HEK293 (cell line): ENCODE measurements at regions not wholly inside any gene's neighbourhood (a gene's known extent, or its start where the extent isn't known, plus 50 kb on each side); places are given as distances from the start of the nearest gene placed in this dataset.

Source experiments
- CTCF ChIA-PET: fragments of 350-600 bp; formaldehyde crosslinking; extraction: SDS; loops from one replicate; lab custom pipeline; 2021; ENCODE audit warnings: antibody characterized with exemption; lab: Yijun Ruan, JAX
- POLR2A ChIA-PET: fragments of 300-600 bp; formaldehyde crosslinking; extraction: SDS; loops from one replicate; lab custom pipeline; 2020; ENCODE audit warnings: antibody characterized with exemption, inconsistent platforms; lab: Yijun Ruan, JAX
- H3K27ac ChIP-seq: fragments of 200-500 bp; sonication (Bioruptor generic); 2 replicates; pipeline ENCODE4 v1.5.1; 2014; ENCODE audit warnings: low read depth, low read length, control low read depth, inconsistent platforms; ENCODE audit errors: extremely low read depth
- H3K36me3 ChIP-seq, 2 experiments: fragments of 200-500 bp in 1 of 2; sonication (Bioruptor generic) in 1 of 2; 1 replicate in 1 of 2; 2 replicates in 1 of 2; pipeline ENCODE4 v1.5.1; 2014 to 2017; ENCODE audit warnings: inconsistent platforms in 2 of 2, low read length in 2 of 2; ENCODE audit not compliant: control insufficient read depth in 2 of 2, insufficient read depth in 1 of 2
- H3K4me1 ChIP-seq: fragments of 200-500 bp; sonication (Bioruptor generic); 2 replicates; pipeline ENCODE4 v1.5.1; 2014; ENCODE audit warnings: mild to moderate bottlenecking, low read length, inconsistent platforms; ENCODE audit not compliant: control insufficient read depth, insufficient read depth
- H3K4me3 ChIP-seq: 2 replicates; pipeline ENCODE4 v1.5.1; 2011; ENCODE audit warnings: low read depth, mild to moderate bottlenecking, control low read depth, low read length, moderate library complexity
- H3K9me3 ChIP-seq: fragments of 200-500 bp; sonication (Bioruptor generic); 2 replicates; pipeline ENCODE4 v1.5.1; 2014; ENCODE audit warnings: low read depth, low read length, inconsistent platforms; ENCODE audit not compliant: control insufficient read depth, insufficient read depth
- EGR2 ChIP-seq: fragments of 450-650 bp; formaldehyde crosslinking; IDR thresholded peaks from 2 replicates; pipeline ENCODE4 v1.5.1; 2016; ENCODE audit warnings: low read depth, missing biosample characterization, missing genetic modification characterization
- GLI4 ChIP-seq: fragments of 450-650 bp; formaldehyde crosslinking; IDR thresholded peaks from 2 replicates; pipeline ENCODE4 v1.5.1; 2016; ENCODE audit warnings: missing biosample characterization, missing genetic modification characterization
- KLF1 ChIP-seq: fragments of 450-650 bp; formaldehyde crosslinking; IDR thresholded peaks from 2 replicates; pipeline ENCODE4 v1.5.1; 2016; ENCODE audit warnings: missing biosample characterization, missing genetic modification characterization
- MYNN ChIP-seq: fragments of 450-650 bp; formaldehyde crosslinking; IDR thresholded peaks from 2 replicates; pipeline ENCODE4 v1.5.1; 2016; ENCODE audit warnings: missing biosample characterization, missing genetic modification characterization, borderline replicate concordance
- ZBTB20 ChIP-seq: fragments of 450-650 bp; formaldehyde crosslinking; IDR thresholded peaks from 2 replicates; pipeline ENCODE4 v1.5.1; 2016; ENCODE audit warnings: missing biosample characterization, missing genetic modification characterization
- ZBTB48 ChIP-seq: fragments of 450-650 bp; formaldehyde crosslinking; IDR thresholded peaks from 2 replicates; pipeline ENCODE4 v1.5.1; 2016; ENCODE audit warnings: missing biosample characterization, missing genetic modification characterization
- ZEB2 ChIP-seq: fragments of 450-650 bp; formaldehyde crosslinking; IDR thresholded peaks from 2 replicates; pipeline ENCODE4 v1.5.1; 2016; ENCODE audit warnings: missing biosample characterization, missing genetic modification characterization
- ZNF155 ChIP-seq: fragments of 450-650 bp; formaldehyde crosslinking; IDR thresholded peaks from 2 replicates; pipeline ENCODE4 v1.5.1; 2016; ENCODE audit warnings: missing biosample characterization, missing genetic modification characterization
- ZNF18 ChIP-seq: fragments of 450-650 bp; formaldehyde crosslinking; IDR thresholded peaks from 2 replicates; pipeline ENCODE4 v1.5.1; 2016; ENCODE audit warnings: missing biosample characterization, missing genetic modification characterization
- ZNF24 ChIP-seq: fragments of 450-650 bp; formaldehyde crosslinking; IDR thresholded peaks from 2 replicates; pipeline ENCODE4 v1.5.1; 2016; ENCODE audit warnings: missing biosample characterization, missing genetic modification characterization
- ZNF423 ChIP-seq: fragments of 450-650 bp; formaldehyde crosslinking; IDR thresholded peaks from 2 replicates; pipeline ENCODE4 v1.5.1; 2016; ENCODE audit warnings: missing biosample characterization, missing genetic modification characterization
- ZNF521 ChIP-seq: fragments of 450-650 bp; formaldehyde crosslinking; IDR thresholded peaks from 2 replicates; pipeline ENCODE4 v1.5.1; 2017; ENCODE audit warnings: missing biosample characterization, mild to moderate bottlenecking, missing genetic modification characterization
- ZNF571 ChIP-seq: fragments of 450-650 bp; formaldehyde crosslinking; IDR thresholded peaks from 2 replicates; pipeline ENCODE4 v1.5.0; 2017; ENCODE audit warnings: missing biosample characterization, missing genetic modification characterization
- ZNF585B ChIP-seq: fragments of 450-650 bp; formaldehyde crosslinking; IDR thresholded peaks from 2 replicates; pipeline ENCODE4 v1.5.1; 2016; ENCODE audit warnings: missing biosample characterization, missing genetic modification characterization
- ZNF677 ChIP-seq: fragments of 450-650 bp; IDR thresholded peaks from 2 replicates; pipeline ENCODE4 v1.5.0; 2018; ENCODE audit warnings: missing biosample characterization, mild to moderate bottlenecking, missing genetic modification characterization, moderate library complexity
- ZNF707 ChIP-seq: fragments of 450-650 bp; formaldehyde crosslinking; IDR thresholded peaks from 2 replicates; pipeline ENCODE4 v1.5.1; 2016; ENCODE audit warnings: missing biosample characterization, missing genetic modification characterization
- ZSCAN16 ChIP-seq: fragments of 450-650 bp; formaldehyde crosslinking; IDR thresholded peaks from 2 replicates; pipeline ENCODE4 v1.5.1; 2016; ENCODE audit warnings: missing biosample characterization, missing genetic modification characterization
- ZSCAN4 ChIP-seq: fragments of 450-650 bp; formaldehyde crosslinking; IDR thresholded peaks from 2 replicates; pipeline ENCODE4 v1.5.1; 2017; ENCODE audit warnings: missing biosample characterization, missing genetic modification characterization
- TF ChIP-seq, protein P1 (sequence below): fragments of 450-650 bp; formaldehyde crosslinking; IDR thresholded peaks from 2 replicates; pipeline ENCODE4 v1.5.0; 2017; ENCODE audit warnings: missing biosample characterization, missing genetic modification characterization, borderline replicate concordance
- TF ChIP-seq, protein P2 (sequence below): fragments of 450-650 bp; formaldehyde crosslinking; IDR thresholded peaks from 2 replicates; pipeline ENCODE4 v1.5.1; 2017; ENCODE audit warnings: missing biosample characterization, missing genetic modification characterization
- TF ChIP-seq, protein P3 (sequence below): fragments of 450-650 bp; formaldehyde crosslinking; IDR thresholded peaks from 2 replicates; pipeline ENCODE4 v1.5.1; 2016; ENCODE audit warnings: missing biosample characterization, missing genetic modification characterization
- TF ChIP-seq, protein P4 (sequence below): fragments of 450-650 bp; formaldehyde crosslinking; IDR thresholded peaks from 2 replicates; pipeline ENCODE4 v1.5.1; 2016; ENCODE audit warnings: missing biosample characterization, missing genetic modification characterization
- TF ChIP-seq, protein P5 (sequence below): fragments of 450-650 bp; formaldehyde crosslinking; IDR thresholded peaks from 2 replicates; pipeline ENCODE4 v1.5.1; 2016; ENCODE audit warnings: missing biosample characterization, missing genetic modification characterization
- TF ChIP-seq, protein P6 (sequence below): sonication (generic); formaldehyde crosslinking; IDR thresholded peaks from 2 replicates; pipeline ENCODE4 v1.8.1; 2022; ENCODE audit warnings: mild to moderate bottlenecking, moderate library complexity, missing genetic modification reagents

DNA sequence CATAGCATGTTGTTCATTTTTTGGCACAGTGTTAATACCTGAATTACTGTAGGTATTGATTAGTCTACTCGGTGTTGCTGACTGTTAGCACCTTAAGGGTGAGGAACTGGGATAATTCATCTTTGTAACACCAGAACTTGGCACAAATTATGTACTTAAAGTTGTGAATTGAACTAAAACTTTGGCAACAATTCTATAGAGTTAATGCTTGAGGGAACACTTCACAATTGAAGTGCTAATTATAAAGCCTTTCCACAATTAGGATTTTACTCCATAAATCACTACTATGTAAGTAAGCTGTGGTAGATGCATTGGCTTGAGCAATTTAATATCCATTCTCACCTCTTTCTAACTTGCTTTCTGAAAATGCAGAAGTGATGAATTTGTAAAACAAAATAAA is 686.7 kb downstream of the PDHA2 start:
- H3K36me3 ChIP-seq: no peaks in the 10 kb centered on the region
- no peaks in the 10 kb centered on the region for H3K9me3 ChIP-seq
- TF ChIP-seq, protein P1, sequence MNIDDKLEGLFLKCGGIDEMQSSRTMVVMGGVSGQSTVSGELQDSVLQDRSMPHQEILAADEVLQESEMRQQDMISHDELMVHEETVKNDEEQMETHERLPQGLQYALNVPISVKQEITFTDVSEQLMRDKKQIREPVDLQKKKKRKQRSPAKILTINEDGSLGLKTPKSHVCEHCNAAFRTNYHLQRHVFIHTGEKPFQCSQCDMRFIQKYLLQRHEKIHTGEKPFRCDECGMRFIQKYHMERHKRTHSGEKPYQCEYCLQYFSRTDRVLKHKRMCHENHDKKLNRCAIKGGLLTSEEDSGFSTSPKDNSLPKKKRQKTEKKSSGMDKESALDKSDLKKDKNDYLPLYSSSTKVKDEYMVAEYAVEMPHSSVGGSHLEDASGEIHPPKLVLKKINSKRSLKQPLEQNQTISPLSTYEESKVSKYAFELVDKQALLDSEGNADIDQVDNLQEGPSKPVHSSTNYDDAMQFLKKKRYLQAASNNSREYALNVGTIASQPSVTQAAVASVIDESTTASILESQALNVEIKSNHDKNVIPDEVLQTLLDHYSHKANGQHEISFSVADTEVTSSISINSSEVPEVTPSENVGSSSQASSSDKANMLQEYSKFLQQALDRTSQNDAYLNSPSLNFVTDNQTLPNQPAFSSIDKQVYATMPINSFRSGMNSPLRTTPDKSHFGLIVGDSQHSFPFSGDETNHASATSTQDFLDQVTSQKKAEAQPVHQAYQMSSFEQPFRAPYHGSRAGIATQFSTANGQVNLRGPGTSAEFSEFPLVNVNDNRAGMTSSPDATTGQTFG (tag by site-specific recombination): no peak
- TF ChIP-seq ZSCAN16: no peak
- no peak for TF ChIP-seq GLI4 (tag by site-specific recombination)
- TF ChIP-seq ZNF571: no peak
- TF ChIP-seq, protein P2, sequence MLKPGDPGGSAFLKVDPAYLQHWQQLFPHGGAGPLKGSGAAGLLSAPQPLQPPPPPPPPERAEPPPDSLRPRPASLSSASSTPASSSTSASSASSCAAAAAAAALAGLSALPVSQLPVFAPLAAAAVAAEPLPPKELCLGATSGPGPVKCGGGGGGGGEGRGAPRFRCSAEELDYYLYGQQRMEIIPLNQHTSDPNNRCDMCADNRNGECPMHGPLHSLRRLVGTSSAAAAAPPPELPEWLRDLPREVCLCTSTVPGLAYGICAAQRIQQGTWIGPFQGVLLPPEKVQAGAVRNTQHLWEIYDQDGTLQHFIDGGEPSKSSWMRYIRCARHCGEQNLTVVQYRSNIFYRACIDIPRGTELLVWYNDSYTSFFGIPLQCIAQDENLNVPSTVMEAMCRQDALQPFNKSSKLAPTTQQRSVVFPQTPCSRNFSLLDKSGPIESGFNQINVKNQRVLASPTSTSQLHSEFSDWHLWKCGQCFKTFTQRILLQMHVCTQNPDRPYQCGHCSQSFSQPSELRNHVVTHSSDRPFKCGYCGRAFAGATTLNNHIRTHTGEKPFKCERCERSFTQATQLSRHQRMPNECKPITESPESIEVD (tag by site-specific recombination): no peak
- TF ChIP-seq ZNF585B: no peak
- no peak for TF ChIP-seq ZNF155 (tag by site-specific recombination)
- TF ChIP-seq, protein P3, sequence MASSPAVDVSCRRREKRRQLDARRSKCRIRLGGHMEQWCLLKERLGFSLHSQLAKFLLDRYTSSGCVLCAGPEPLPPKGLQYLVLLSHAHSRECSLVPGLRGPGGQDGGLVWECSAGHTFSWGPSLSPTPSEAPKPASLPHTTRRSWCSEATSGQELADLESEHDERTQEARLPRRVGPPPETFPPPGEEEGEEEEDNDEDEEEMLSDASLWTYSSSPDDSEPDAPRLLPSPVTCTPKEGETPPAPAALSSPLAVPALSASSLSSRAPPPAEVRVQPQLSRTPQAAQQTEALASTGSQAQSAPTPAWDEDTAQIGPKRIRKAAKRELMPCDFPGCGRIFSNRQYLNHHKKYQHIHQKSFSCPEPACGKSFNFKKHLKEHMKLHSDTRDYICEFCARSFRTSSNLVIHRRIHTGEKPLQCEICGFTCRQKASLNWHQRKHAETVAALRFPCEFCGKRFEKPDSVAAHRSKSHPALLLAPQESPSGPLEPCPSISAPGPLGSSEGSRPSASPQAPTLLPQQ: no peak
- TF ChIP-seq, protein P4, sequence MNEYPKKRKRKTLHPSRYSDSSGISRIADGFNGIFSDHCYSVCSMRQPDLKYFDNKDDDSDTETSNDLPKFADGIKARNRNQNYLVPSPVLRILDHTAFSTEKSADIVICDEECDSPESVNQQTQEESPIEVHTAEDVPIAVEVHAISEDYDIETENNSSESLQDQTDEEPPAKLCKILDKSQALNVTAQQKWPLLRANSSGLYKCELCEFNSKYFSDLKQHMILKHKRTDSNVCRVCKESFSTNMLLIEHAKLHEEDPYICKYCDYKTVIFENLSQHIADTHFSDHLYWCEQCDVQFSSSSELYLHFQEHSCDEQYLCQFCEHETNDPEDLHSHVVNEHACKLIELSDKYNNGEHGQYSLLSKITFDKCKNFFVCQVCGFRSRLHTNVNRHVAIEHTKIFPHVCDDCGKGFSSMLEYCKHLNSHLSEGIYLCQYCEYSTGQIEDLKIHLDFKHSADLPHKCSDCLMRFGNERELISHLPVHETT (tag by site-specific recombination): no peak
- no peak for TF ChIP-seq ZNF707 (tag by site-specific recombination)
- TF ChIP-seq ZNF423: no peak
- CTCF ChIA-PET: no interaction called here
- no peak overlapping the region for H3K4me3 ChIP-seq
- POLR2A ChIA-PET: no interaction called here
- no peaks in the 10 kb centered on the region for H3K4me1 ChIP-seq
- no peak overlapping the region for H3K27ac ChIP-seq

DNA sequence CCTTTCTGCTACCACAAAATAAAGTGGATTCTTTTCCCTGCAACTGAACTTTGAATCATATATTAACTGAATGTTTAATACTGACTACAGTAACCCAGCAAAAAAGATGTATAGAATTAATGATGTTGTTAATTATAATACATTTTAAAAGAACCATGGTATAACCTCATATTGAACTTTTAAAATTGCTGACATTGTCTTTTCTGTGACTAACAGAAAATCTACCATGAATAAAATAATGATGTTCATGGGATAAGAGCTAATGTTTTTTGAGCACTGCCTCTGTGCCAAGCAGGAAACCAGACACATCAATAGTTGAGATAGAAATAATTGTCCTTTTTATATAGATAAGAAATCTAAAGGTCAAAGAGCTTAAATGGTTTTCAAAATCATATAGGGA is 691.9 kb downstream of the PDHA2 start:
- ChIA-PET CTCF (interaction anchor here (0.6 to 0.7 kb wide), 2 partner anchors 10 to 76 kb away, joined by 3 to 4 read pairs; no protein-coding TSS in a partner anchor), POLR2A (no interaction called here)
- Histone ChIP-seq H3K27ac (no peak overlapping the region), H3K36me3 (no peaks in the 10 kb centered on the region), H3K9me3 (no peaks in the 10 kb centered on the region), H3K4me3 (no peak overlapping the region), H3K4me1 (no peaks in the 10 kb centered on the region)
- TF ChIP-seq ZNF18 (no peak), GLI4 (tag by site-specific recombination) (no peak), ZNF24 (tag by site-specific recombination) (no peak), MYNN (no peak), ZEB2 (tag by site-specific recombination) (no peak), EGR2 (tag by site-specific recombination) (no peak), ZBTB20 (tag by site-specific recombination) (no peak), ZNF521 (tag by site-specific recombination) (no peak), ZBTB48 (no peak), ZNF677 (tag by site-specific recombination) (no peak), KLF1 (no peak), ZSCAN4 (no peak)
- TF ChIP-seq, protein P5, sequence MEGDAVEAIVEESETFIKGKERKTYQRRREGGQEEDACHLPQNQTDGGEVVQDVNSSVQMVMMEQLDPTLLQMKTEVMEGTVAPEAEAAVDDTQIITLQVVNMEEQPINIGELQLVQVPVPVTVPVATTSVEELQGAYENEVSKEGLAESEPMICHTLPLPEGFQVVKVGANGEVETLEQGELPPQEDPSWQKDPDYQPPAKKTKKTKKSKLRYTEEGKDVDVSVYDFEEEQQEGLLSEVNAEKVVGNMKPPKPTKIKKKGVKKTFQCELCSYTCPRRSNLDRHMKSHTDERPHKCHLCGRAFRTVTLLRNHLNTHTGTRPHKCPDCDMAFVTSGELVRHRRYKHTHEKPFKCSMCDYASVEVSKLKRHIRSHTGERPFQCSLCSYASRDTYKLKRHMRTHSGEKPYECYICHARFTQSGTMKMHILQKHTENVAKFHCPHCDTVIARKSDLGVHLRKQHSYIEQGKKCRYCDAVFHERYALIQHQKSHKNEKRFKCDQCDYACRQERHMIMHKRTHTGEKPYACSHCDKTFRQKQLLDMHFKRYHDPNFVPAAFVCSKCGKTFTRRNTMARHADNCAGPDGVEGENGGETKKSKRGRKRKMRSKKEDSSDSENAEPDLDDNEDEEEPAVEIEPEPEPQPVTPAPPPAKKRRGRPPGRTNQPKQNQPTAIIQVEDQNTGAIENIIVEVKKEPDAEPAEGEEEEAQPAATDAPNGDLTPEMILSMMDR (tag by site-specific recombination): no peak
- TF ChIP-seq, protein P6, sequence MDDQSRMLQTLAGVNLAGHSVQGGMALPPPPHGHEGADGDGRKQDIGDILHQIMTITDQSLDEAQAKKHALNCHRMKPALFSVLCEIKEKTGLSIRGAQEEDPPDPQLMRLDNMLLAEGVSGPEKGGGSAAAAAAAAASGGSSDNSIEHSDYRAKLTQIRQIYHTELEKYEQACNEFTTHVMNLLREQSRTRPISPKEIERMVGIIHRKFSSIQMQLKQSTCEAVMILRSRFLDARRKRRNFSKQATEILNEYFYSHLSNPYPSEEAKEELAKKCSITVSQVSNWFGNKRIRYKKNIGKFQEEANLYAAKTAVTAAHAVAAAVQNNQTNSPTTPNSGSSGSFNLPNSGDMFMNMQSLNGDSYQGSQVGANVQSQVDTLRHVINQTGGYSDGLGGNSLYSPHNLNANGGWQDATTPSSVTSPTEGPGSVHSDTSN (CRISPR knock-in tag): no peak
